Neural progenitor cell (in vitro differentiated cells): ENCODE measurements at regions not wholly inside any gene's neighbourhood (a gene's known extent, or its start where the extent isn't known, plus 50 kb on each side); places are given as distances from the start of the nearest gene placed in this dataset.

Experiments used
- DNase-seq: peaks from one replicate; pipeline ENCODE4 v3.0.0-alpha.2; 2016; ENCODE audit warnings: low spot score
- H2AFZ ChIP-seq: fragments of 200-600 bp; sonication (generic); replicated peaks from 2 replicates; pipeline ENCODE4 v1.6.1; 2016; ENCODE audit warnings: antibody characterized with exemption
- H3F3A ChIP-seq: fragments of 200-600 bp; sonication (generic); 2 replicates; pipeline ENCODE4 v1.6.1; 2016; ENCODE audit warnings: antibody characterized with exemption, low read depth
- H3K27ac ChIP-seq: fragments of 200-600 bp; sonication (generic); 2 replicates; pipeline ENCODE4 v1.5.1; 2016; ENCODE audit warnings: mild to moderate bottlenecking
- H3K27me3 ChIP-seq: fragments of 200-600 bp; sonication (generic); 2 replicates; pipeline ENCODE4 v1.6.1; 2016; ENCODE audit warnings: mild to moderate bottlenecking, moderate library complexity
- H3K36me3 ChIP-seq: fragments of 200-600 bp; sonication (generic); 2 replicates; pipeline ENCODE4 v1.5.1; 2016
- H3K4me1 ChIP-seq: fragments of 200-600 bp; sonication (generic); 2 replicates; pipeline ENCODE4 v1.6.1; 2016; ENCODE audit warnings: mixed run types
- H3K4me2 ChIP-seq: fragments of 200-600 bp; sonication (generic); 2 replicates; pipeline ENCODE4 v1.6.1; 2016
- H3K4me3 ChIP-seq: fragments of 200-600 bp; sonication (generic); 2 replicates; pipeline ENCODE4 v1.5.1; 2016
- H3K79me2 ChIP-seq: fragments of 200-600 bp; sonication (generic); 2 replicates; pipeline ENCODE4 v1.6.1; 2016; ENCODE audit warnings: low read depth
- H3K9ac ChIP-seq: fragments of 200-600 bp; sonication (generic); 2 replicates; pipeline ENCODE4 v1.6.1; 2016
- H3K9me3 ChIP-seq: fragments of 200-600 bp; sonication (generic); 2 replicates; pipeline ENCODE4 v1.5.1; 2016; ENCODE audit warnings: low read depth
- H4K20me1 ChIP-seq: fragments of 200-600 bp; sonication (generic); 2 replicates; pipeline ENCODE4 v1.6.1; 2016; ENCODE audit warnings: low read depth
- H3K27ac Mint-ChIP-seq: 3 replicates; pipeline ENCODE4 v1.8.0; 2021; ENCODE audit warnings: mixed read lengths
- H3K27me3 Mint-ChIP-seq: 2 replicates; pipeline ENCODE4 v1.8.0; 2022; ENCODE audit warnings: low read depth, mild to moderate bottlenecking, inconsistent platforms, moderate library complexity, mixed read lengths; ENCODE audit not compliant: insufficient read depth
- H3K36me3 Mint-ChIP-seq: 3 replicates; pipeline ENCODE4 v1.8.0; 2021; ENCODE audit warnings: mixed read lengths
- H3K4me1 Mint-ChIP-seq: 3 replicates; pipeline ENCODE4 v1.8.0; 2021; ENCODE audit warnings: mixed read lengths
- H3K4me3 Mint-ChIP-seq: 3 replicates; pipeline ENCODE4 v1.8.0; 2021; ENCODE audit warnings: mild to moderate bottlenecking, moderate library complexity, mixed read lengths
- H3K9me3 Mint-ChIP-seq: 3 replicates; pipeline ENCODE4 v1.8.0; 2020; ENCODE audit warnings: mixed read lengths
- EZH2 ChIP-seq: fragments of 200-600 bp; sonication (generic); IDR thresholded peaks from 2 replicates; pipeline ENCODE4 v1.6.1; 2017; ENCODE audit warnings: antibody characterized with exemption, mild to moderate bottlenecking, moderate library complexity
- EZH2phosphoT487 ChIP-seq: fragments of 200-600 bp; sonication (generic); IDR thresholded peaks from 2 replicates; pipeline ENCODE4 v1.6.1; 2017; ENCODE audit warnings: antibody characterized with exemption
- TF ChIP-seq, protein P1 (sequence below): fragments of 200-600 bp; sonication (generic); IDR thresholded peaks from 2 replicates; pipeline ENCODE4 v1.5.1; 2017; ENCODE audit warnings: antibody characterized with exemption, mild to moderate bottlenecking

GRCh38 chr3:176447369-176447768 lies 749.9 kb downstream of the TBL1XR1 start:
- Histone ChIP-seq H3K27ac (no peak overlapping the region), H3K4me2 (no peak overlapping the region), H3K9ac (no peak overlapping the region), H3K36me3 (no peaks in the 10 kb centered on the region), H3K4me3 (no peak overlapping the region), H3K9me3 (no peaks in the 10 kb centered on the region), H3F3A (no peaks in the 10 kb centered on the region), H3K79me2 (no peaks in the 10 kb centered on the region), H3K4me1 (no peaks in the 10 kb centered on the region), H2AFZ (no peak overlapping the region), H3K27me3 (no peaks in the 10 kb centered on the region), H4K20me1 (no peaks in the 10 kb centered on the region)
- Mint-ChIP-seq H3K4me3 (no peak overlapping the region), H3K27me3 (peaks cover 2% of the 10 kb centered on the region), H3K27ac (no peak overlapping the region), H3K9me3 (peaks cover 4% of the 10 kb centered on the region), H3K4me1 (no peaks in the 10 kb centered on the region), H3K36me3 (no peaks in the 10 kb centered on the region)
- TF ChIP-seq, protein P1, sequence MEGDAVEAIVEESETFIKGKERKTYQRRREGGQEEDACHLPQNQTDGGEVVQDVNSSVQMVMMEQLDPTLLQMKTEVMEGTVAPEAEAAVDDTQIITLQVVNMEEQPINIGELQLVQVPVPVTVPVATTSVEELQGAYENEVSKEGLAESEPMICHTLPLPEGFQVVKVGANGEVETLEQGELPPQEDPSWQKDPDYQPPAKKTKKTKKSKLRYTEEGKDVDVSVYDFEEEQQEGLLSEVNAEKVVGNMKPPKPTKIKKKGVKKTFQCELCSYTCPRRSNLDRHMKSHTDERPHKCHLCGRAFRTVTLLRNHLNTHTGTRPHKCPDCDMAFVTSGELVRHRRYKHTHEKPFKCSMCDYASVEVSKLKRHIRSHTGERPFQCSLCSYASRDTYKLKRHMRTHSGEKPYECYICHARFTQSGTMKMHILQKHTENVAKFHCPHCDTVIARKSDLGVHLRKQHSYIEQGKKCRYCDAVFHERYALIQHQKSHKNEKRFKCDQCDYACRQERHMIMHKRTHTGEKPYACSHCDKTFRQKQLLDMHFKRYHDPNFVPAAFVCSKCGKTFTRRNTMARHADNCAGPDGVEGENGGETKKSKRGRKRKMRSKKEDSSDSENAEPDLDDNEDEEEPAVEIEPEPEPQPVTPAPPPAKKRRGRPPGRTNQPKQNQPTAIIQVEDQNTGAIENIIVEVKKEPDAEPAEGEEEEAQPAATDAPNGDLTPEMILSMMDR, result no peak
- no peak for TF ChIP-seq EZH2
- no peak for TF ChIP-seq EZH2phosphoT487
- DNase-seq, result no peak

DNA sequence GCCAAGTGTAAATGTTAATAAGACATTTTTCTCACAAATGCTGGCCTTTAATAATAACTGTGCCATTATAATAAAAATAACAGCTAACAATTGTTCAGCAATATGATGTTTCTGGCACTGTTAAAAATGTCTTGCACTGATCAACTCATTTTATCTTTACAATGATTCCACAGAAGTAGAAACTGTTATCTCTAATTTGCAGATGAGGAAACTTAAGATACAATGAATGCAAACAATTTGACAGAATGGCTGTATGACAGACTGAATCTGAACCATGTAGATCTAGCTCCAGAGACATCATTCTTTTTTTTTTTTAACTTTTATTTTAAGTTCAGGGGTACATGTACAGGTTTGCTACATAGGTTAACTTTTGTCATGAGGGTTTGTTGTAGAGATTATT lies 755.0 kb downstream of the TBL1XR1 start:
- no peaks in the 10 kb centered on the region for H3K4me1 ChIP-seq
- no peaks in the 10 kb centered on the region for H3F3A ChIP-seq
- no peaks in the 10 kb centered on the region for H3K9me3 ChIP-seq
- H3K36me3 Mint-ChIP-seq, result no peaks in the 10 kb centered on the region
- H3K27me3 Mint-ChIP-seq, result peaks cover 2% of the 10 kb centered on the region
- H3K79me2 ChIP-seq, result no peaks in the 10 kb centered on the region
- H3K27me3 ChIP-seq, result no peaks in the 10 kb centered on the region
- H3K36me3 ChIP-seq, result no peaks in the 10 kb centered on the region
- no peaks in the 10 kb centered on the region for H3K4me1 Mint-ChIP-seq
- H3K27ac Mint-ChIP-seq, result no peak overlapping the region
- H3K4me3 Mint-ChIP-seq, result no peak overlapping the region
- no peak overlapping the region for H2AFZ ChIP-seq
- TF ChIP-seq EZH2, result no peak
- TF ChIP-seq EZH2phosphoT487, result no peak
- TF ChIP-seq, protein P1, result no peak
- H3K9ac ChIP-seq, result no peak overlapping the region
- no peak overlapping the region for H3K4me3 ChIP-seq
- H4K20me1 ChIP-seq, result no peaks in the 10 kb centered on the region
- DNase-seq, result no peak
- H3K9me3 Mint-ChIP-seq, result peaks cover 2% of the 10 kb centered on the region
- no peak overlapping the region for H3K4me2 ChIP-seq
- no peak overlapping the region for H3K27ac ChIP-seq

GRCh38 chr3:176439729-176440128 lies 757.6 kb downstream of the TBL1XR1 start:
- Histone ChIP-seq H3K79me2 (no peaks in the 10 kb centered on the region), H3K27me3 (no peaks in the 10 kb centered on the region), H3K27ac (no peak overlapping the region), H4K20me1 (no peaks in the 10 kb centered on the region), H3K9ac (no peak overlapping the region), H3K36me3 (no peaks in the 10 kb centered on the region), H3F3A (no peaks in the 10 kb centered on the region), H3K9me3 (no peaks in the 10 kb centered on the region), H3K4me3 (no peak overlapping the region), H3K4me1 (no peaks in the 10 kb centered on the region), H2AFZ (no peak overlapping the region), H3K4me2 (no peak overlapping the region)
- Mint-ChIP-seq H3K4me1 (no peaks in the 10 kb centered on the region), H3K36me3 (no peaks in the 10 kb centered on the region), H3K4me3 (no peak overlapping the region), H3K27ac (no peak overlapping the region), H3K9me3 (peaks cover 2% of the 10 kb centered on the region), H3K27me3 (peaks cover 2% of the 10 kb centered on the region)
- no peak for TF ChIP-seq EZH2phosphoT487
- no peak for TF ChIP-seq EZH2
- TF ChIP-seq, protein P1, result no peak
- no peak for DNase-seq

- H3K27me3 Mint-ChIP-seq, result no peaks in the 10 kb centered on the region
Measured at GRCh38 chr3:176431991-176432390, 765.3 kb downstream of the TBL1XR1 start.

More at GRCh38 chr3:176431991-176432390, 765.3 kb downstream of the TBL1XR1 start:
- no peaks in the 10 kb centered on the region for H3K27me3 ChIP-seq
- no peaks in the 10 kb centered on the region for H3F3A ChIP-seq
- no peak overlapping the region for H3K9ac ChIP-seq
- no peak overlapping the region for H3K27ac Mint-ChIP-seq
- H3K4me3 ChIP-seq, result no peak overlapping the region
- H3K36me3 ChIP-seq, result no peaks in the 10 kb centered on the region
- no peak overlapping the region for H3K4me2 ChIP-seq
- H3K4me3 Mint-ChIP-seq, result no peak overlapping the region
- H4K20me1 ChIP-seq, result no peaks in the 10 kb centered on the region
- peaks cover 9% of the 10 kb centered on the region for H3K4me1 Mint-ChIP-seq
- H3K9me3 Mint-ChIP-seq, result no peaks in the 10 kb centered on the region
- H3K27ac ChIP-seq, result no peak overlapping the region
- H3K4me1 ChIP-seq, result no peaks in the 10 kb centered on the region
- H3K79me2 ChIP-seq, result no peaks in the 10 kb centered on the region
- H2AFZ ChIP-seq, result no peak overlapping the region
- no peaks in the 10 kb centered on the region for H3K9me3 ChIP-seq
- DNase-seq, result no peak
- H3K36me3 Mint-ChIP-seq, result no peaks in the 10 kb centered on the region
- TF ChIP-seq, protein P1, result no peak
- no peak for TF ChIP-seq EZH2phosphoT487
- no peak for TF ChIP-seq EZH2
